ENCODE measurements at regions not wholly inside any gene's neighbourhood (a gene's known extent, or its start where the extent isn't known, plus 50 kb on each side); places are given as distances from the start of the nearest gene placed in this dataset.

GRCh38 chr10:35745617-35746403 is 103.7 kb upstream of the FZD8 start:
- TF ChIP-seq CTCF (IDR thresholded peaks at IDR 0.05) (no peak), POLR2A (IDR thresholded peaks at IDR 0.05) (no peak)

Measured in Peyer's patch (tissue), 4 donors.